Fibroblast of lung (primary cell): ENCODE measurements at regions not wholly inside any gene's neighbourhood (a gene's known extent, or its start where the extent isn't known, plus 50 kb on each side); places are given as distances from the start of the nearest gene placed in this dataset.

Experiments
- DNase-seq, 2 donors: peaks; one replicate each; pipeline versions ENCODE4 v3.0.0 to v3.0.0-alpha.2; 2010; ENCODE audit warnings: low read depth in 2 of 2
- H2AFZ ChIP-seq: 2 replicates; pipeline ENCODE4 v1.5.1; 2012; ENCODE audit warnings: low read length, control low read depth, inconsistent platforms
- H3K27ac ChIP-seq: 2 replicates; pipeline ENCODE4 v1.5.1; 2011; ENCODE audit warnings: low read length, control low read depth; ENCODE audit not compliant: insufficient read depth
- H3K27me3 ChIP-seq: 2 replicates; pipeline ENCODE4 v1.5.1; 2011; ENCODE audit warnings: mild to moderate bottlenecking, low read length; ENCODE audit not compliant: control insufficient read depth, insufficient read depth
- H3K36me3 ChIP-seq: 2 replicates; pipeline ENCODE4 v1.5.1; 2011; ENCODE audit warnings: low read length; ENCODE audit not compliant: control insufficient read depth, insufficient read depth
- H3K4me1 ChIP-seq: 2 replicates; pipeline ENCODE4 v1.5.1; 2011; ENCODE audit warnings: low read length; ENCODE audit not compliant: control insufficient read depth, insufficient read depth; ENCODE audit errors: extremely low read depth
- H3K4me2 ChIP-seq: 2 replicates; pipeline ENCODE4 v1.5.1; 2011; ENCODE audit warnings: low read length, control low read depth; ENCODE audit not compliant: insufficient read depth; ENCODE audit errors: extremely low read depth
- H3K4me3 ChIP-seq, 4 experiments: fragments of 200-600 bp in 1 of 4; sonication (generic) in 1 of 4; replicated peaks in 1 of 4; 2 replicates each; pipeline ENCODE4 v1.5.1; 2011 to 2016; ENCODE audit warnings: low read length in 4 of 4, low read depth in 3 of 4, mild to moderate bottlenecking in 3 of 4, control low read depth in 2 of 4, inconsistent platforms in 1 of 4, mixed read lengths in 1 of 4; ENCODE audit not compliant: insufficient read depth in 1 of 4; ENCODE audit errors: control extremely low read depth in 1 of 4
- H3K79me2 ChIP-seq: 2 replicates; pipeline ENCODE4 v1.5.1; 2012; ENCODE audit warnings: mild to moderate bottlenecking, low read length, inconsistent platforms; ENCODE audit not compliant: control insufficient read depth, insufficient read depth
- H3K9ac ChIP-seq: 2 replicates; pipeline ENCODE4 v1.5.1; 2011; ENCODE audit warnings: mild to moderate bottlenecking, low read length, control low read depth; ENCODE audit not compliant: insufficient read depth
- H3K9me3 ChIP-seq: 2 replicates; pipeline ENCODE4 v1.5.1; 2012; ENCODE audit warnings: low read depth, low read length; ENCODE audit not compliant: control insufficient read depth, insufficient read depth
- H4K20me1 ChIP-seq: 2 replicates; pipeline ENCODE4 v1.5.1; 2011; ENCODE audit warnings: low read length; ENCODE audit not compliant: control insufficient read depth, insufficient read depth; ENCODE audit errors: extremely low read depth
- EZH2 ChIP-seq: IDR thresholded peaks from 2 replicates; pipeline ENCODE4 v1.5.1; 2012; ENCODE audit warnings: low read length, control low read depth, mild to moderate bottlenecking; ENCODE audit errors: missing control alignments
- TF ChIP-seq, protein P1 (sequence below), 2 donors: IDR thresholded peaks in 1 of 2; conservative IDR thresholded peaks in 1 of 2; 1 replicate in 1 of 2; 2 replicates in 1 of 2; pipeline ENCODE4 v1.5.1; 2011 to 2012; ENCODE audit warnings: low read length in 2 of 2, control low read depth in 1 of 2, inconsistent platforms in 1 of 2, low read depth in 1 of 2, mild to moderate bottlenecking in 1 of 2

DNA sequence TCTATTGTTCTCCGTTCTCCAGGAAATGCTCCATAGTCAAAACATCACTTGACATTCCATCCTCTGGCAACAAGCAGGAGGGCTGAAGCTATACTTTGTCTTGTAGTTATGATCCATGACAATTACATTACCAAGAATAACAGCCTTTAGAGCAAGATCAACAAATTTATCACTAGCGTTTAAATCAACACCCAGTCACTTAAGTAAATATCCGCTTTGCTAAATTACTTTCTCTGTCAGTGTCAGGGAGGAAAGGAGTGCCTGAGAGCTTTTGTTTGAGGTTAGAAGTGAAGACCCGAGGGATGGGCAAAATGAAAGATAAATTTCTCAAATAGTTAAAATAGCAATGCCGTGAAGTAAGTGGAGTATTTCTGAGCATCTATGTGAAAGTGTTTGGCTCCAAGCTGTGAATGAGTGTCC, 236.1 kb upstream of the BMPER start:
- Histone ChIP-seq H3K27ac (no peak overlapping the region), H3K9ac (no peak overlapping the region)

DNA sequence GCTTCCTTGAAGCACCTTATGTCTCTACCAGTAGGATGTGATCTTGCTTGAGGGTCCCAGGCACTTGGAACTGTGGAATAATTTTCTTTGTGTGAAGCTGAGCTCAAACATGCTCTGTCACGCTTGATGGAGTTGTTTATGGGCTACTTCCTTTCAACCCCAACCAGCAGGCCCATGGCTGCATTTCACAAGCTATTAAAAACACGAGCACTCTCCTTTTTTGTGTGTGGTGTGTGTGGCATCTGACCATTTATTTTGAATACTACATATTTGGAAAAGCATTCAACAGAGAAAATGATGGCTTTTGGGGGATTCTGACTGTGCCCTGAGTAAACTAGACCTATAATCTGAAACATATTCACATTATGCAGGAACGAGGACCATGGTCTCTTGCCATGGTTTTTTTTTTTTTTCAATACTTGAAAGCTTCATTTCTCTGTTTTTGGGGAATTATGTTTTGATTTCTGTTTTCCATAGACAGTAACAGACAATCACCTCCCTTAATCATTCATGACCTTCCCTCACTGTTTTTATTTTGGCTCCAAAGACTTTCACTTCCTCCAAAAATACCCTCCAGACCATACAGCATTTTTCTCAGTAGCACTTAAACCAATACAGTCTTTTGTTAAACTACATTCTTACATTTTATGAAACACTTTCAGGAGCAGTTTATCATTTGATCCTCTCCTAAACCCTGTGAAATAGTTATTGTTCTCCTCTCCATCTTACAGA, 233.6 kb upstream of the BMPER start:
- no peaks in the 10 kb centered on the region for H3K4me1 ChIP-seq
- H2AFZ ChIP-seq = no peak overlapping the region
- no peak overlapping the region for H3K4me3 ChIP-seq
- no peak overlapping the region for H3K4me2 ChIP-seq
- H3K36me3 ChIP-seq = no peaks in the 10 kb centered on the region
- H3K9ac ChIP-seq = no peak overlapping the region
- H3K9me3 ChIP-seq = no peaks in the 10 kb centered on the region
- DNase-seq = no peak
- no peak overlapping the region for H3K27ac ChIP-seq
- TF ChIP-seq, protein P1, sequence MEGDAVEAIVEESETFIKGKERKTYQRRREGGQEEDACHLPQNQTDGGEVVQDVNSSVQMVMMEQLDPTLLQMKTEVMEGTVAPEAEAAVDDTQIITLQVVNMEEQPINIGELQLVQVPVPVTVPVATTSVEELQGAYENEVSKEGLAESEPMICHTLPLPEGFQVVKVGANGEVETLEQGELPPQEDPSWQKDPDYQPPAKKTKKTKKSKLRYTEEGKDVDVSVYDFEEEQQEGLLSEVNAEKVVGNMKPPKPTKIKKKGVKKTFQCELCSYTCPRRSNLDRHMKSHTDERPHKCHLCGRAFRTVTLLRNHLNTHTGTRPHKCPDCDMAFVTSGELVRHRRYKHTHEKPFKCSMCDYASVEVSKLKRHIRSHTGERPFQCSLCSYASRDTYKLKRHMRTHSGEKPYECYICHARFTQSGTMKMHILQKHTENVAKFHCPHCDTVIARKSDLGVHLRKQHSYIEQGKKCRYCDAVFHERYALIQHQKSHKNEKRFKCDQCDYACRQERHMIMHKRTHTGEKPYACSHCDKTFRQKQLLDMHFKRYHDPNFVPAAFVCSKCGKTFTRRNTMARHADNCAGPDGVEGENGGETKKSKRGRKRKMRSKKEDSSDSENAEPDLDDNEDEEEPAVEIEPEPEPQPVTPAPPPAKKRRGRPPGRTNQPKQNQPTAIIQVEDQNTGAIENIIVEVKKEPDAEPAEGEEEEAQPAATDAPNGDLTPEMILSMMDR (conservative IDR thresholded peaks at IDR 0.05 in 1 of 2, IDR thresholded peaks at IDR 0.05 in 1 of 2; ENCODE audit: low read depth in 1 of 2, low read length in 2 of 2) = no peak
- no peak for TF ChIP-seq EZH2
- no peaks in the 10 kb centered on the region for H3K79me2 ChIP-seq
- H4K20me1 ChIP-seq = no peaks in the 10 kb centered on the region
- no peaks in the 10 kb centered on the region for H3K27me3 ChIP-seq

More for the DNA sequence above, 236.1 kb upstream of the BMPER start:
- Histone ChIP-seq H3K79me2 (no peaks in the 10 kb centered on the region), H3K36me3 (no peaks in the 10 kb centered on the region), H3K4me2 (no peak overlapping the region), H2AFZ (no peak overlapping the region), H3K9me3 (no peaks in the 10 kb centered on the region), H3K4me1 (no peaks in the 10 kb centered on the region), H4K20me1 (no peaks in the 10 kb centered on the region), H3K4me3 (no peak overlapping the region), H3K27me3 (no peaks in the 10 kb centered on the region)
- DNase-seq = peak in 1 of 2 donors; percentile 48
- TF ChIP-seq EZH2 = no peak
- TF ChIP-seq, protein P1 (conservative IDR thresholded peaks at IDR 0.05 in 1 of 2, IDR thresholded peaks at IDR 0.05 in 1 of 2; ENCODE audit: low read depth in 1 of 2, low read length in 2 of 2) = no peak

DNA sequence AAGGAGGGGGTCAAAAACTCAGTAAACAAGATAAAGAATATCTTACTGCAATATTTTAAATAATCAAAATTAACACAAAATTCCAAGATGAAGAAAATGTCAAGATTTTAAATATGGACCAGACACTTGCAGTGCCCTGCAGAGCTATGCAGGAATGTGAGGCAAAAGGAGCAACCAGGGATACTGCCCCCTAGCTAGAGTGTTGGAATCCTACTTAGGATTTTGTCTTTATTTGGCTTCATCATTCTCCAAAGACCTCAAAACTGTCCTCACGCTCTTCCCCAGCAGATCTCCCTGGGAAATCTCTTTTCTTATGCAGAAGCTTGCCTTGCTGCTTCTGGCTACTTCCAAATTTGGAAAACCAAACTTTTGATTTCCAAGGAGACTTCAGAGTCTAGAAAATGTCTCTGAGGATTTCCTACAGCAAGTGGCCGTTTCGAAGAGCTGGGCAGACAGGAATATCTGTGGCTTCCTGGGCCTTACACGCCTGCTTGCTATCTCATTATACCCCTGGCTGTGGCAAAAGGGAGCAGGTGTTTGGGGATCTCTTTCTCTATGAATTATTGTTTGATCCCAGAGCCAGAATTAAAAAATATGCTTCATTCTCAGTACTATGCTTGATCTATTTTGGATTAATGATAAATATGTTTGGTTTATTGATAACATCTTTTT, 232.2 kb upstream of the BMPER start:
- no peak overlapping the region for H3K4me3 ChIP-seq
- no peak overlapping the region for H3K9ac ChIP-seq
- H3K27ac ChIP-seq = no peak overlapping the region
- no peaks in the 10 kb centered on the region for H4K20me1 ChIP-seq
- DNase-seq = no peak
- no peaks in the 10 kb centered on the region for H3K9me3 ChIP-seq
- H3K79me2 ChIP-seq = no peaks in the 10 kb centered on the region
- H3K36me3 ChIP-seq = no peaks in the 10 kb centered on the region
- H3K4me1 ChIP-seq = peaks cover 3% of the 10 kb centered on the region
- no peaks in the 10 kb centered on the region for H3K27me3 ChIP-seq
- H2AFZ ChIP-seq = no peak overlapping the region
- no peak overlapping the region for H3K4me2 ChIP-seq
- TF ChIP-seq EZH2 = no peak
- TF ChIP-seq, protein P1 (conservative IDR thresholded peaks at IDR 0.05 in 1 of 2, IDR thresholded peaks at IDR 0.05 in 1 of 2; ENCODE audit: low read depth in 1 of 2, low read length in 2 of 2) = no peak
